Neural progenitor cell (in vitro differentiated cells): ENCODE measurements at regions not wholly inside any gene's neighbourhood (a gene's known extent, or its start where the extent isn't known, plus 50 kb on each side); places are given as distances from the start of the nearest gene placed in this dataset.

ENCODE experiments used
- DNase-seq: peaks from one replicate; pipeline ENCODE4 v3.0.0-alpha.2; 2016; ENCODE audit warnings: low spot score
- H2AFZ ChIP-seq: fragments of 200-600 bp; sonication (generic); replicated peaks from 2 replicates; pipeline ENCODE4 v1.6.1; 2016; ENCODE audit warnings: antibody characterized with exemption
- H3F3A ChIP-seq: fragments of 200-600 bp; sonication (generic); 2 replicates; pipeline ENCODE4 v1.6.1; 2016; ENCODE audit warnings: antibody characterized with exemption, low read depth
- H3K27ac ChIP-seq: fragments of 200-600 bp; sonication (generic); 2 replicates; pipeline ENCODE4 v1.5.1; 2016; ENCODE audit warnings: mild to moderate bottlenecking
- H3K27me3 ChIP-seq: fragments of 200-600 bp; sonication (generic); 2 replicates; pipeline ENCODE4 v1.6.1; 2016; ENCODE audit warnings: mild to moderate bottlenecking, moderate library complexity
- H3K36me3 ChIP-seq: fragments of 200-600 bp; sonication (generic); 2 replicates; pipeline ENCODE4 v1.5.1; 2016
- H3K4me1 ChIP-seq: fragments of 200-600 bp; sonication (generic); 2 replicates; pipeline ENCODE4 v1.6.1; 2016; ENCODE audit warnings: mixed run types
- H3K4me2 ChIP-seq: fragments of 200-600 bp; sonication (generic); 2 replicates; pipeline ENCODE4 v1.6.1; 2016
- H3K4me3 ChIP-seq: fragments of 200-600 bp; sonication (generic); 2 replicates; pipeline ENCODE4 v1.5.1; 2016
- H3K79me2 ChIP-seq: fragments of 200-600 bp; sonication (generic); 2 replicates; pipeline ENCODE4 v1.6.1; 2016; ENCODE audit warnings: low read depth
- H3K9ac ChIP-seq: fragments of 200-600 bp; sonication (generic); 2 replicates; pipeline ENCODE4 v1.6.1; 2016
- H3K9me3 ChIP-seq: fragments of 200-600 bp; sonication (generic); 2 replicates; pipeline ENCODE4 v1.5.1; 2016; ENCODE audit warnings: low read depth
- H4K20me1 ChIP-seq: fragments of 200-600 bp; sonication (generic); 2 replicates; pipeline ENCODE4 v1.6.1; 2016; ENCODE audit warnings: low read depth
- H3K27ac Mint-ChIP-seq: 3 replicates; pipeline ENCODE4 v1.8.0; 2021; ENCODE audit warnings: mixed read lengths
- H3K27me3 Mint-ChIP-seq: 2 replicates; pipeline ENCODE4 v1.8.0; 2022; ENCODE audit warnings: low read depth, mild to moderate bottlenecking, inconsistent platforms, moderate library complexity, mixed read lengths; ENCODE audit not compliant: insufficient read depth
- H3K36me3 Mint-ChIP-seq: 3 replicates; pipeline ENCODE4 v1.8.0; 2021; ENCODE audit warnings: mixed read lengths
- H3K4me1 Mint-ChIP-seq: 3 replicates; pipeline ENCODE4 v1.8.0; 2021; ENCODE audit warnings: mixed read lengths
- H3K4me3 Mint-ChIP-seq: 3 replicates; pipeline ENCODE4 v1.8.0; 2021; ENCODE audit warnings: mild to moderate bottlenecking, moderate library complexity, mixed read lengths
- H3K9me3 Mint-ChIP-seq: 3 replicates; pipeline ENCODE4 v1.8.0; 2020; ENCODE audit warnings: mixed read lengths
- EZH2 ChIP-seq: fragments of 200-600 bp; sonication (generic); IDR thresholded peaks from 2 replicates; pipeline ENCODE4 v1.6.1; 2017; ENCODE audit warnings: antibody characterized with exemption, mild to moderate bottlenecking, moderate library complexity
- EZH2phosphoT487 ChIP-seq: fragments of 200-600 bp; sonication (generic); IDR thresholded peaks from 2 replicates; pipeline ENCODE4 v1.6.1; 2017; ENCODE audit warnings: antibody characterized with exemption
- TF ChIP-seq, protein P1 (sequence below): fragments of 200-600 bp; sonication (generic); IDR thresholded peaks from 2 replicates; pipeline ENCODE4 v1.5.1; 2017; ENCODE audit warnings: antibody characterized with exemption, mild to moderate bottlenecking

DNA sequence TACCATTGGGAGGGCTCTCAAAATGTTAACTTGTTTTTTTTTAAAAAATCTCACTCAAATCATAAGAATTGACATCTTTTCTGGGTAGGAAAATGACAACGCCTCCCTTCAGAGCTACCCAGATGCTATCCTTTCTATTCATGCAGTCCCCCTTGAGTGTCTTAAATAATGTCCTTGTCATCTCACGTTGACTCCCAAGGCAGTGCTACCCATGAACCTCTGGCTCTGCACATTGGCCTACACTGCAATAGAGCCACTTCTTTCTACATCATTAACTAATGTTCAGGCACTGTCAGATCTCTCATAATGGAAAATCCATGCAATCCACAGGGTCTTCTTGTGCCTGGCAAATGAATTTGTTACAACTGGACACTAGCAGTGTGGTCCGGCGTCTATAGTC, 569.8 kb upstream of the ZFHX3 start:
- Histone ChIP-seq H3K36me3 (no peaks in the 10 kb centered on the region), H3K4me3 (no peak overlapping the region), H3K79me2 (no peaks in the 10 kb centered on the region), H3K27ac (no peak overlapping the region), H3K9me3 (no peaks in the 10 kb centered on the region), H3K9ac (no peak overlapping the region), H3K27me3 (no peaks in the 10 kb centered on the region), H3K4me1 (peaks cover 10% of the 10 kb centered on the region), H3F3A (no peaks in the 10 kb centered on the region), H2AFZ (no peak overlapping the region), H3K4me2 (no peak overlapping the region), H4K20me1 (no peaks in the 10 kb centered on the region)
- DNase-seq: no peak
- H3K4me3 Mint-ChIP-seq: no peak overlapping the region
- H3K36me3 Mint-ChIP-seq: no peaks in the 10 kb centered on the region
- no peaks in the 10 kb centered on the region for H3K9me3 Mint-ChIP-seq
- no peak overlapping the region for H3K27ac Mint-ChIP-seq
- H3K4me1 Mint-ChIP-seq: peaks cover 25% of the 10 kb centered on the region
- TF ChIP-seq EZH2phosphoT487 (no peak), EZH2 (no peak)
- TF ChIP-seq, protein P1, sequence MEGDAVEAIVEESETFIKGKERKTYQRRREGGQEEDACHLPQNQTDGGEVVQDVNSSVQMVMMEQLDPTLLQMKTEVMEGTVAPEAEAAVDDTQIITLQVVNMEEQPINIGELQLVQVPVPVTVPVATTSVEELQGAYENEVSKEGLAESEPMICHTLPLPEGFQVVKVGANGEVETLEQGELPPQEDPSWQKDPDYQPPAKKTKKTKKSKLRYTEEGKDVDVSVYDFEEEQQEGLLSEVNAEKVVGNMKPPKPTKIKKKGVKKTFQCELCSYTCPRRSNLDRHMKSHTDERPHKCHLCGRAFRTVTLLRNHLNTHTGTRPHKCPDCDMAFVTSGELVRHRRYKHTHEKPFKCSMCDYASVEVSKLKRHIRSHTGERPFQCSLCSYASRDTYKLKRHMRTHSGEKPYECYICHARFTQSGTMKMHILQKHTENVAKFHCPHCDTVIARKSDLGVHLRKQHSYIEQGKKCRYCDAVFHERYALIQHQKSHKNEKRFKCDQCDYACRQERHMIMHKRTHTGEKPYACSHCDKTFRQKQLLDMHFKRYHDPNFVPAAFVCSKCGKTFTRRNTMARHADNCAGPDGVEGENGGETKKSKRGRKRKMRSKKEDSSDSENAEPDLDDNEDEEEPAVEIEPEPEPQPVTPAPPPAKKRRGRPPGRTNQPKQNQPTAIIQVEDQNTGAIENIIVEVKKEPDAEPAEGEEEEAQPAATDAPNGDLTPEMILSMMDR: no peak
- H3K27me3 Mint-ChIP-seq: peaks cover 5% of the 10 kb centered on the region

DNA sequence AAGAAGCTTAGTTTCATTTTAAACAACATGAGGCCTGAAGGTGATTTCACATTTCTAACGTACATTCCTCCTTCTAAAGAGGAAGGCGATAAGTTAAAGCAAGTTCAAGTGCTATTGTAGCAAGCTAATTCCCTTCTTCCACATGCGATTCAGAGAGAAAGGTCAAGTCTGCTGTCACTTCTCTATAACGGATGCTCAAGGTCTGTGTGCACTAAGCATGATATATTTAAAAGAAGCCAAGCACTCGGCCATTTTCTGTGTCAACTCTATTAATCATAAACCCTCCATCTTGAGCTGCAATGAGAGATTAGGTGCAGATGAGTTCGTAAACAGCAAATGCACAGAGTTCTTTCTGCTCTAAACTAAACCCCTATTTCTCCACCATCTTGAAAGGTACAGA, 568.8 kb upstream of the ZFHX3 start:
- H3K36me3 Mint-ChIP-seq: no peaks in the 10 kb centered on the region

DNA sequence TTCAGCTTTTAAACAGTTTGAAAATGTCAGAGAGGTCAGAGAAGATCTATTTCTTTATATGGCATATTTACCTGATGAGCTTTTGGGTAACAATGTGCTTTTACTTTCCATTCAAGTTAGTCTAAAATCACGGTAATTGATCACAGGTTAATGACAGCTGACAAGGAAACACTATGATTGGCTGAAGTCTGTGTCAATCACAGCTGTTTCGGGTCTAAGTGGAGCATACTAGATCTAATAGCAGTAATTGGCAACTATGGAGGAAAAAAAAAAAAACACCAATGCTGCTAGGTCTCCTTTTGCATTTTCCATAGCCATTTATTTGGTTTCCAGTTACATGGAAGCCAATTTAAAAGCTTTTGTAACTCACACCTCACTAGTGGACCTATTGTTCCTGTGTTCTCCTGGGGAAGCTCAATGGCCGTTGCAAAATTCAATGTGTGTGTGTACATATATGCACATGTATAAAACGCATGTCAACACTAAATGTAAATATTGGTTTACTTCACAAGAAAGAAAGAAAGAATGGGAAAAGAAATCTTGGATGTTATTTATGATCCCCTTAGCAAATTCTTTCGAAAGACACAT, 568.3 kb upstream of the ZFHX3 start:
- H3K9ac ChIP-seq: no peak overlapping the region
- H3K27ac ChIP-seq: no peak overlapping the region
- H3K79me2 ChIP-seq: no peaks in the 10 kb centered on the region
- no peaks in the 10 kb centered on the region for H3F3A ChIP-seq
- DNase-seq: peak; percentile 43
- no peak overlapping the region for H3K4me3 ChIP-seq
- no peaks in the 10 kb centered on the region for H3K36me3 ChIP-seq
- H3K9me3 ChIP-seq: no peaks in the 10 kb centered on the region
- H4K20me1 ChIP-seq: no peaks in the 10 kb centered on the region
- Mint-ChIP-seq H3K9me3 (no peaks in the 10 kb centered on the region), H3K36me3 (no peaks in the 10 kb centered on the region), H3K27ac (no peak overlapping the region), H3K4me3 (no peak overlapping the region), H3K27me3 (peaks cover 5% of the 10 kb centered on the region), H3K4me1 (peaks cover 33% of the 10 kb centered on the region)
- peaks cover 10% of the 10 kb centered on the region for H3K4me1 ChIP-seq
- H3K4me2 ChIP-seq: no peak overlapping the region
- no peak overlapping the region for H2AFZ ChIP-seq
- no peaks in the 10 kb centered on the region for H3K27me3 ChIP-seq
- TF ChIP-seq EZH2 (no peak), EZH2phosphoT487 (no peak)
- TF ChIP-seq, protein P1: no peak

More for the DNA sequence above, 568.8 kb upstream of the ZFHX3 start:
- no peak for DNase-seq
- Histone ChIP-seq H2AFZ (no peak overlapping the region), H4K20me1 (no peaks in the 10 kb centered on the region), H3K9ac (no peak overlapping the region), H3F3A (no peaks in the 10 kb centered on the region), H3K27ac (no peak overlapping the region), H3K27me3 (no peaks in the 10 kb centered on the region), H3K4me2 (no peak overlapping the region), H3K9me3 (no peaks in the 10 kb centered on the region), H3K4me1 (peaks cover 10% of the 10 kb centered on the region), H3K4me3 (no peak overlapping the region), H3K79me2 (no peaks in the 10 kb centered on the region), H3K36me3 (no peaks in the 10 kb centered on the region)
- no peak overlapping the region for H3K4me3 Mint-ChIP-seq
- H3K9me3 Mint-ChIP-seq: no peaks in the 10 kb centered on the region
- peaks cover 5% of the 10 kb centered on the region for H3K27me3 Mint-ChIP-seq
- H3K27ac Mint-ChIP-seq: no peak overlapping the region
- TF ChIP-seq, protein P1: no peak
- TF ChIP-seq EZH2 (no peak), EZH2phosphoT487 (no peak)
- H3K4me1 Mint-ChIP-seq: peaks cover 32% of the 10 kb centered on the region
